OCI-M1 (cell line): ENCODE measurements at regions not wholly inside any gene's neighbourhood (a gene's known extent, or its start where the extent isn't known, plus 50 kb on each side); places are given as distances from the start of the nearest gene placed in this dataset.
A peak's percentile ranks its signal among the peaks of the same experiment; 100 is the strongest.

Experiments
- DNase-seq: peaks from one replicate; lab custom pipeline; 2025; lab: John Stamatoyannopoulos, UW

- no peak for DNase-seq
Measured at GRCh38 chr1:34655875-34656240, 99.0 kb upstream of the GJB5 start.

- no peak for DNase-seq
Measured at GRCh38 chr1:34656299-34656698, 98.5 kb upstream of the GJB5 start.

DNA sequence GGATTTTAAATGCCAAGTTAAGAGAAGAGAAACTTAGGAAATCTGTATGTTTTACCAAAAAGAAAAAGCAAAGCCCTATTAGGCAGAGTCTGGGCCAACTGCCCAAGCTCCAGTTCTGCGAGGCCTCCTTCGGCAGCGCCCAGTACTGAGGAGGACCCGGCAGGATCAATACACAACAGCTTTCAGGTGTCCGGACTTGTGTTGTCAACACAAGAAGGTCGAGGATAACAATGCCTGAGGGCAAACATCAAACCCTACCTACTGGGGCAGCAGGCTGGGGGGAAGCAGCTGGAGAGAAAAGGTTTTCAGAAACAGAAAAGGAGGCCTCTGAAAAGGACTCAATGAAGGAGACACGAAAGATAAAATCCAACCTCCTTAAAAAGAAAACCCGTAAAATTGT lies 98.1 kb upstream of the GJB5 start:
- DNase-seq: no peak

- DNase-seq: no peak
Measured at GRCh38 chr1:34657266-34657665, 97.6 kb upstream of the GJB5 start.

GRCh38 chr1:34657849-34658248 lies 97.0 kb upstream of the GJB5 start:
- no peak for DNase-seq

GRCh38 chr1:34663031-34663430 lies 91.8 kb upstream of the GJB5 start:
- DNase-seq: peak; percentile 93

DNA sequence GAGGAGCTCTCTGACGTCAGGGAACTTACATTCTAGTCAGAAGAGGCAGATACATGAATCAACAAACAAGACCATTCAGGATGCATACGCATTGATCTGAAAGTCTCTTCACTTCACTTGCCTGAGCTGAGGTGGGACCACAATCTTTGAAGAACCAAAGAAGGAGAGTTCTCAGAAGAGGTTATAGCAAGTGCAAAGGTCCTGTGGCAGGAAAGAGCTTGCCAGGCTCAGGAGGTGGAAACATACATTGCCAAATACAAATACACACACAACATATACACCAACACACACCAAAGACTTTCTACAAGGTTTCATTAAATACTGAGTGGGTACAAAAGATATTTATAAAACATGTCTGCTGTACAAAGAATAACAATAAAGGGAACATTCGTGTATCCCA lies 86.8 kb upstream of the GJB5 start:
- no peak for DNase-seq

GRCh38 chr1:34670982-34671381 lies 83.9 kb upstream of the GJB5 start:
- no peak for DNase-seq

DNA sequence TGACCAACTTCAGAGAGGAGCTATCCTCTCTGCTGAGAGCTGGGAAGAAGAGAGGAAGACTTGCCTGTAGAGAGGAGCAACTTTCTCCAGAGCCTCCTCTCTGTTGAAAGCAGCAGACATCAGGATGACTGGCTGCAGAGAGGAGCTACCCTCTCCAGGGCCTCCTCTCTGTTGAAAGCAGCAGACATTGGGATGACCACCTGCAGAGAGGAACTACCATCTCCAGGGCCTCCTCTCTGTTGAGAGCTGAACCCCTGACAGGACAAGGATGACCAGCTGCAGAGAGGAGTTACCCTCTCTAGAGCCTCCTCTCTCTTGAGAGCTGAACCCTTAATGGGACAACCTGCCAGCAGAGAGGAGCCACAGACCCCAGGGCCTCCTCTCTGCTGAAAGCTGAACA lies 83.0 kb upstream of the GJB5 start:
- no peak for DNase-seq

- DNase-seq: peak; percentile 71
Measured at GRCh38 chr1:34681480-34682451, 73.1 kb upstream of the GJB5 start.

- DNase-seq: no peak
Measured at GRCh38 chr1:34682452-34683223, 72.2 kb upstream of the GJB5 start.

- no peak for DNase-seq
Measured at GRCh38 chr1:34683616-34684015, 71.2 kb upstream of the GJB5 start.

DNA sequence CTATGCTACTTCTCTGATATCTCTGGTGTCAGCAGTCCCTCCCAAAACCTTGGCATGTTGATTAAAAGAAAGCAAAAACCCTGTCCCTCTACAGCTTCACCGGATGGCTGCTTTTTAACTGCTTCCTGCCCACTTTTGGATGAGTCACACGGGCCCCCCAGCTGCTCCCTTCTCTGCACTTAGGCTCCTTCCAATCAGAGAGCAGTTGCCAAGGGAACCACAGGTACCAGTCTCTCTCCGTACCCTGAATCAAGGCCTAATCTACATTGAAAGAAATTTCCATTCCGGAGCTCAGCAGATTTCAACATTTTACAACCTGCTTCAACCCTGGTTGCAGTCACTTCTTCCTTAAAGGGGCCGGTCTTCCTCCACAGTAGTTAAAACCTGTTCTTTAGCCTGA lies 70.6 kb upstream of the GJB5 start:
- DNase-seq: no peak

GRCh38 chr1:34685225-34685624 lies 69.6 kb upstream of the GJB5 start:
- DNase-seq: no peak

GRCh38 chr1:34686531-34686930 lies 68.3 kb upstream of the GJB5 start:
- DNase-seq: no peak

DNA sequence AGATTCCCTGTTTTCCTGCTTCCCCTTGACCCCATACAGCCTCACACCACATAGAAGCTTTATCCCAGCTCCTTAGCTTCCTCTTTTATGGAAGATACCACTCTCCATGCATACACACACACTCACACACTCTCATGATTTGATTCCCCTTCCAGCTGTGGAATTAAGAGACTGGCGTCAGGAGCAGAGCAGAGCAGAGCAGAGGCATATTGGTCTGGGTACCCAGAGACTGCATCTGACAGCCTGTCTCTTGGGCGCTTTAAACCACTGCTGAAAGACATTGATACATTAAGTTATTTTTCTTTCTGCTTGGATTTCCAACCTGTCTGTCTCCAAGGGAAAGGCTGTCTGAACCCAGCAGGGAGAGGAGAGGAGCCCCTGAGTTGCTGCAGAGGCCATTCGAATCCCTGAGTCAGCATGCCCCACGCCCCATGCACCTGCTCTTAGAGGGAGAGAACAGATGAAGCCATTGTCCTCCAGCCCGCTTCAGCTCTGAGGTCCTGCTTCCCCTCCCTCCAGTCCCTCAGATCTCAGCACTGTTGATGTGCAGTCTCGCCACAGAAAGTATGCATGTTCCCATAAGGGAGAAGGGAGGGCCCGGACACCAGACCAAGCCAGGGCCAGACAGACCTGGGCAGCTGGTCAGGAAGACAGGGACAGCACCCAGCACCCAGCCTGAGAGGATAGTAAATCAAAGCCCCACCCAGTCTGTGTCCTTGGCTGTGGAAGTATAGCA lies 66.7 kb upstream of the GJB5 start:
- DNase-seq: no peak

DNA sequence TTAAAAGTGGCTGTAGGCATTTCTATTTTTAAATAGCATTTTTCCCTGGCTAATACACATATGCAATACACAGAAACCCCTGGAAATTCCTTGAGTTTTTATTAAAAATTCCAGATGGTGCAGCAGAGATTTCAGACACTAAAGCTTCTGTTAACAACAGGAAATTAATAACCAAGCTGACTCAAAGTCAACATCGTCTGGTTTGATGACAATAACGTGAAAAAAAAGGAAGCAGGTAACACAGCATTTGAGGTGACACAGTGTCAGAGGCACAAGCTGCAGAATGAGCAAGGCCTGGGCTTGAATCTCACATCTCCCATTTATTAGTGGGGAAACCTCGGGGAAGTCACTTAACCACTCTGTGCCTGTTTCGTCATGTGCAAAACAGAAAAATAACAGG lies 64.6 kb upstream of the GJB5 start:
- DNase-seq: no peak

DNA sequence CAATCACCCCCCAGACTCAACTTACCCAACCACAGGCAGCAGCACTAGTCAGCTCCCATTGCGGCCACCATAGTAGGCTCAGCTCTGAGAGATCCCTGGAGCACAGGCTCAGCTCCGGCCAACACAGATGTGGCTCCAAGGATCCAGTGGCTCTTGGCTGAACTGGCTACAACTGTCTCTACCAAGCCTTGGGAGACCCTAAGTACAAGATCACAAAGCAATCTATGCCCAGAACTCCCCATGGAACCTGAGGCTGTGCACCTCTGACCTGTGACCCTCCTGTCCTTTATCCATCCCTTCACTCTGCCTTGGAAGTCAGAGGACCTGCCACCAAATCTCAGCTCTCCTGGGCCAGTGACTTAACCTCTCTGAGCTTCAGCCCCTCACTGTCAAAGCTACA lies 61.8 kb upstream of the GJB5 start:
- DNase-seq: no peak

GRCh38 chr1:34694383-34694782 lies 60.5 kb upstream of the GJB5 start:
- no peak for DNase-seq

- no peak for DNase-seq
Measured at GRCh38 chr1:34695580-34695979, 59.3 kb upstream of the GJB5 start.

DNA sequence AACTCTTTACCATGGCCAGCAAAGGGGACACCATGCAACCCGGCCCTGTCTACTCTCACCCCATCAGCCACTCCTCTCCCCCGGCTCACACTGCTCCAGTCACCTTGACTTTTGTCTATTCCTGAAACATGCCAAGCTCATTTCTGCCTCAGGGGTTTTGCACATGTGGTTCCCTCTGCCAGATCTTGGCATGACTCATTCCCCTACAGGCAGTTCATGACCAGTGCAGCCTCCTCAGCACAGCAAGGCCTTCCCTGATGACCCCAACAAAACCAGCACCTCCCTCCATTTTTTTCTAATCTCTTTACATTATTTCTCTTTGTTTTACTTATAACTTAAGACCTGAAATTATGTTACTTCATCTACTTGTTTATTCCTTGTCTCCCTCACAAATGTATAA lies 58.6 kb upstream of the GJB5 start:
- no peak for DNase-seq

DNA sequence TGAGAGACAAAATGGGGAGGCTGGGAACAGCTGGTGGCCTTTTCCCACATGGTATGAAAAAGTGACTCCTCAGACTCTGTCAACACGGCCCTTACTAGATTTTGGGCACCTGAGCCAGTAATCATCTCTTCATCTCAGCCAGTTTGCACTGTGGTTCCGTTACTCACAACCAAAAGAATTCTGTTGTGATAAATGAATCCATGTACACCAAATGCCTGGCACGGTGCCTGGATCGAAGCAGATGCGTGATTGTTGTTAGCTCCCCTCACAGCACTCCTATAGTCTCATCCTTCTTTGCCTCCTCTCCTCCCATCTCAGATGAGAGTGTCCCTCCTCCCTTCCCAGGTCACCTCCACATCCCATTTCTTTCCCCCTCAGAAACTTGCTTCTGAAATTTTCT lies 57.9 kb upstream of the GJB5 start:
- no peak for DNase-seq

DNA sequence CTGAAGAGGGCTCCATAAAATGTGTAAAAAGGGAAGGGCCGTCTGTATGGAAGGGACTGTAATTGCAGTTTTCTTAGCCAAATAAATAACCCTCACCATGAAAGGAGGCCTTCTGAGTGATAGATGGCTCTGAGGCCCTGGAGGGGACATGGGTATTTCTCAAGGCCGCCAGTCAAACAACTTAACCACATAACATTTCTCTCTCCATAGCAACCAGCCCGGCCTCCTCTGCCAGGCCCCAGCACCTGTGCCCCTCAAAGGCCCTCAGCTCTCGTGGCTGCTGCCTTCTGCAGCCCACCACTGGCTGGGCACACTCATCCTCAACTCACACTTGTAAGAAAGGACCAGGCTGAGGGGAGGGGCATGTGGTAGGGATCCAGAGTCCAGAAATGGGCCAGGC lies 57.0 kb upstream of the GJB5 start:
- DNase-seq: no peak
